SW 1271 (cell line): ENCODE measurements at regions not wholly inside any gene's neighbourhood (a gene's known extent, or its start where the extent isn't known, plus 50 kb on each side); places are given as distances from the start of the nearest gene placed in this dataset.
"Not testable (repeated sequence)": the region's sequence is repeated elsewhere in the genome, so short reads cannot be mapped to it uniquely, and the experiment has no call there.

Experiments
- DNase-seq, 2 experiments: peaks; one replicate each; lab custom pipeline; 2025; lab: John Stamatoyannopoulos, UW

GRCh38 chr14:105889666-105890473, 363.5 kb downstream of the TMEM121 start:
- DNase-seq, result no peak

GRCh38 chr14:105890474-105891220, 364.3 kb downstream of the TMEM121 start:
- DNase-seq, result no peak

- DNase-seq, result no peak
Observed at GRCh38 chr14:105891221-105891602, 364.8 kb downstream of the TMEM121 start.

- no peak for DNase-seq
Observed at GRCh38 chr14:105891631-105892452, 365.5 kb downstream of the TMEM121 start.

GRCh38 chr14:105892453-105893441, 366.4 kb downstream of the TMEM121 start:
- DNase-seq, result not testable (repeated sequence)

- DNase-seq, result not testable (repeated sequence)
Observed at GRCh38 chr14:105893686-105894085, 367.3 kb downstream of the TMEM121 start.

- no peak for DNase-seq
Observed at GRCh38 chr14:105894125-105894977, 368.0 kb downstream of the TMEM121 start.

- DNase-seq, result no peak
Observed at GRCh38 chr14:105894978-105895881, 368.8 kb downstream of the TMEM121 start.

- DNase-seq, result not testable (repeated sequence)
Observed at GRCh38 chr14:105896206-105896605, 369.8 kb downstream of the TMEM121 start.

GRCh38 chr14:105896961-105897724, 370.8 kb downstream of the TMEM121 start:
- DNase-seq, result not testable (repeated sequence)

- DNase-seq, result no peak
Observed at GRCh38 chr14:105897725-105898113, 371.3 kb downstream of the TMEM121 start.

- DNase-seq, result no peak
Observed at GRCh38 chr14:105898482-105899010, 372.2 kb downstream of the TMEM121 start.

- no peak for DNase-seq
Observed at GRCh38 chr14:105899071-105899641, 372.8 kb downstream of the TMEM121 start.

- no peak for DNase-seq
Observed at GRCh38 chr14:105899657-105900397, 373.4 kb downstream of the TMEM121 start.

- no peak for DNase-seq
Observed at GRCh38 chr14:105900398-105901160, 374.2 kb downstream of the TMEM121 start.

- DNase-seq, result no peak
Observed at GRCh38 chr14:105901226-105901625, 374.8 kb downstream of the TMEM121 start.
